HG03558 (cell line): ENCODE measurements at regions not wholly inside any gene's neighbourhood (a gene's known extent, or its start where the extent isn't known, plus 50 kb on each side); places are given as distances from the start of the nearest gene placed in this dataset.
"Not testable (repeated sequence)": the region's sequence is repeated elsewhere in the genome, so short reads cannot be mapped to it uniquely, and the experiment has no call there.

Source experiments
- ATAC-seq: cut with Tn5 transposase; IDR thresholded peaks from one replicate; pipeline ENCODE4 v1.9.1; 2021; ENCODE audit warnings: moderate number of reproducible peaks; ENCODE audit not compliant: unreplicated experiment; ENCODE audit errors: extremely low read depth

- ATAC-seq, result no peak
Observed at GRCh38 chrX:112968351-112969133, 127.9 kb upstream of the AMOT start.

- no peak for ATAC-seq
Observed at GRCh38 chrX:112967903-112968302, 127.3 kb upstream of the AMOT start.

GRCh38 chrX:112967341-112967740 lies 126.7 kb upstream of the AMOT start:
- ATAC-seq, result no peak

GRCh38 chrX:112961981-112962380 lies 121.3 kb upstream of the AMOT start:
- no peak for ATAC-seq

- ATAC-seq, result no peak
Observed at GRCh38 chrX:112947981-112948615, 107.5 kb upstream of the AMOT start.

GRCh38 chrX:112946227-112946626 lies 105.6 kb upstream of the AMOT start:
- no peak for ATAC-seq

GRCh38 chrX:112945826-112946225 lies 105.2 kb upstream of the AMOT start:
- no peak for ATAC-seq

GRCh38 chrX:112941209-112941837 lies 100.7 kb upstream of the AMOT start:
- peak; percentile 76 for ATAC-seq

GRCh38 chrX:112935029-112935428 lies 94.4 kb upstream of the AMOT start:
- ATAC-seq, result no peak

- ATAC-seq, result no peak
Observed at GRCh38 chrX:112931900-112932299, 91.3 kb upstream of the AMOT start.

GRCh38 chrX:112931478-112931877 lies 90.8 kb upstream of the AMOT start:
- no peak for ATAC-seq

- ATAC-seq, result not testable (repeated sequence)
Observed at GRCh38 chrX:112923381-112923780, 82.8 kb upstream of the AMOT start.

GRCh38 chrX:112913807-112914206 lies 73.2 kb upstream of the AMOT start:
- ATAC-seq, result no peak

GRCh38 chrX:112910418-112910817 lies 69.8 kb upstream of the AMOT start:
- ATAC-seq, result no peak

- ATAC-seq, result no peak
Observed at GRCh38 chrX:112901869-112902725, 61.5 kb upstream of the AMOT start.

- ATAC-seq, result no peak
Observed at GRCh38 chrX:112896051-112896450, 55.4 kb upstream of the AMOT start.
